GM12878 (cell line): ENCODE measurements at regions not wholly inside any gene's neighbourhood (a gene's known extent, or its start where the extent isn't known, plus 50 kb on each side); places are given as distances from the start of the nearest gene placed in this dataset.

Experiments used
- ATAC-seq: fragments of 200-7000 bp; cut with Tn5 transposase; 3 replicates; pipeline ENCODE4 v1.9.1; 2020; ENCODE audit warnings: mild to moderate bottlenecking, moderate library complexity
- BruUV-seq: library from RNA; stranded (reverse); fragments of 400-500 nt; replicated peaks from 2 replicates; lab custom pipeline; 2021; lab: Mats Ljungman, UMichigan
- CTCF ChIA-PET: fragments of 300-600 bp; sonication (Branson Sonifier 250); formaldehyde crosslinking; extraction: SDS; loops from one replicate; lab custom pipeline; 2021; ENCODE audit warnings: inconsistent platforms; lab: Yijun Ruan, JAX
- POLR2A ChIA-PET: fragments of 350-600 bp; formaldehyde crosslinking; extraction: SDS; loops from one replicate; lab custom pipeline; 2021; ENCODE audit warnings: inconsistent platforms; lab: Charles Lee
- RAD21 ChIA-PET: fragments of 300-600 bp; sonication (Branson Sonifier 250); formaldehyde crosslinking; loops from one replicate; lab custom pipeline; 2023; ENCODE audit warnings: antibody characterized with exemption; ENCODE audit not compliant: unreplicated experiment; lab: Charles Lee
- SMC1A ChIA-PET: fragments of 300-600 bp; sonication (Branson Sonifier 250); formaldehyde crosslinking; loops from one replicate; lab custom pipeline; 2023; ENCODE audit not compliant: unreplicated experiment, uncharacterized antibody; lab: Charles Lee
- DNase-seq: peaks from one replicate; pipeline ENCODE4 v3.0.0-alpha.2; 2011; ENCODE audit warnings: low read depth, low spot score
- FAIRE-seq: peaks from 3 replicates; lab custom pipeline; 2011; peaks lifted over from hg19 to GRCh38; lab: Jason Lieb, UNC
- H2AFZ ChIP-seq: 2 replicates; pipeline ENCODE4 v1.6.0; 2011; ENCODE audit warnings: low read depth, low read length, control low read depth; ENCODE audit not compliant: control insufficient read depth
- H3K27ac ChIP-seq: 2 replicates; pipeline ENCODE4 v1.5.1; 2011; ENCODE audit warnings: control low read depth; ENCODE audit not compliant: control insufficient read depth, insufficient read depth
- H3K27me3 ChIP-seq, 2 experiments: replicated peaks in 1 of 2; 2 replicates each; pipeline versions ENCODE4 v1.6.0 to v1.6.1; 2011; ENCODE audit warnings: low read length in 1 of 2; ENCODE audit not compliant: control insufficient read depth in 2 of 2, insufficient read depth in 2 of 2
- H3K36me3 ChIP-seq, 2 experiments: 2 replicates each; pipeline ENCODE4 v1.5.1; 2011; ENCODE audit warnings: low read length in 1 of 2; ENCODE audit not compliant: control insufficient read depth in 2 of 2, insufficient read depth in 2 of 2
- H3K4me1 ChIP-seq: 2 replicates; pipeline ENCODE4 v1.6.1; 2011; ENCODE audit warnings: mild to moderate bottlenecking, low read length, moderate library complexity, mixed read lengths; ENCODE audit not compliant: control insufficient read depth, insufficient read depth
- H3K4me2 ChIP-seq: 2 replicates; pipeline ENCODE4 v1.6.0; 2011; ENCODE audit warnings: control low read depth; ENCODE audit not compliant: control insufficient read depth, insufficient read depth
- H3K4me3 ChIP-seq: fragments of 200-600 bp; sonication (generic); 2 replicates; pipeline ENCODE4 v1.5.1; 2016
- H3K79me2 ChIP-seq: 2 replicates; pipeline ENCODE4 v1.6.0; 2011; ENCODE audit warnings: low read length; ENCODE audit not compliant: control insufficient read depth, insufficient read depth
- H3K9ac ChIP-seq: 2 replicates; pipeline ENCODE4 v1.8.0; 2011; ENCODE audit warnings: low read length, control low read depth, mixed read lengths; ENCODE audit not compliant: control insufficient read depth, insufficient read depth
- H3K9me3 ChIP-seq: replicated peaks from 3 replicates; pipeline ENCODE4 v1.5.1; 2011; ENCODE audit warnings: mild to moderate bottlenecking, low read length; ENCODE audit not compliant: control insufficient read depth, insufficient read depth
- H4K20me1 ChIP-seq: 2 replicates; pipeline ENCODE4 v1.6.0; 2011; ENCODE audit not compliant: control insufficient read depth, insufficient read depth
- CEBPB ChIP-seq, 2 experiments: fragments of 150-350 bp in 1 of 2; IDR thresholded peaks; 2 replicates each; pipeline ENCODE4 v1.6.1; 2012 to 2014; ENCODE audit warnings: low read depth in 2 of 2, low read length in 2 of 2, borderline replicate concordance in 1 of 2, inconsistent platforms in 1 of 2
- HDAC2 ChIP-seq: fragments of 200-600 bp; sonication (generic); IDR thresholded peaks from 2 replicates; pipeline ENCODE4 v1.6.1; 2017
- MEF2B ChIP-seq: fragments of 450-650 bp; IDR thresholded peaks from 2 replicates; pipeline ENCODE4 v1.6.1; 2018; ENCODE audit warnings: mild to moderate bottlenecking, moderate library complexity; ENCODE audit not compliant: partially characterized antibody, poor library complexity, severe bottlenecking
- NFIC ChIP-seq: IDR thresholded peaks from 2 replicates; pipeline ENCODE4 v1.6.1; 2012; ENCODE audit warnings: low read depth, mild to moderate bottlenecking, inconsistent platforms, low read length, moderate library complexity
- NRF1 ChIP-seq: conservative IDR thresholded peaks from 2 replicates; pipeline ENCODE4 v1.6.1; 2011; ENCODE audit warnings: mild to moderate bottlenecking, low read depth, low read length, improper control_type of control experiment
- PAX8 ChIP-seq: fragments of 450-650 bp; IDR thresholded peaks from 2 replicates; pipeline ENCODE4 v1.6.1; 2017; ENCODE audit warnings: mild to moderate bottlenecking, moderate library complexity
- RBBP5 ChIP-seq: fragments of 200-600 bp; sonication (generic); conservative IDR thresholded peaks from 2 replicates; pipeline ENCODE4 v1.6.1; 2016
- RELA ChIP-seq: fragments of 450-650 bp; IDR thresholded peaks from 2 replicates; pipeline ENCODE4 v1.8.0; 2014; ENCODE audit warnings: borderline replicate concordance; ENCODE audit not compliant: partially characterized antibody
- SREBF2 ChIP-seq: IDR thresholded peaks from 2 replicates; pipeline ENCODE4 v1.6.1; 2012; ENCODE audit warnings: mild to moderate bottlenecking, low read length
- TARDBP ChIP-seq: IDR thresholded peaks from 2 replicates; pipeline ENCODE4 v1.6.1; 2016; ENCODE audit warnings: borderline replicate concordance
- USF1 ChIP-seq: IDR thresholded peaks from 2 replicates; pipeline ENCODE4 v1.6.1; 2011; ENCODE audit warnings: borderline replicate concordance, low read depth, mild to moderate bottlenecking, moderate library complexity, mixed read lengths, low read length; ENCODE audit not compliant: insufficient read depth; ENCODE audit errors: extremely low read length
- YY1 ChIP-seq: IDR thresholded peaks from 2 replicates; pipeline ENCODE4 v1.6.1; 2011; ENCODE audit warnings: low read depth, mild to moderate bottlenecking, low read length
- WGBS: methylation state at CpG from one replicate; pipeline ENCODE4 v1.1.6; 2016; ENCODE audit warnings: low lambda C conversion rate; ENCODE audit not compliant: insufficient replicate concordance, insufficient coverage; ENCODE audit errors: missing lambda C conversion rate; 5-methylcytosine and 5-hydroxymethylcytosine counted together
- in situ Hi-C: fragments of 300-500 bp; cut with MboI; formaldehyde crosslinking; loops from 9 replicates; pipeline ENCODE4 v1.14.3; 2018; ENCODE audit warnings: mixed read lengths
- intact Hi-C: fragments of 100-400 bp; cut with micrococcal nuclease; formaldehyde crosslinking; loops from one replicate; pipeline ENCODE4 v1.14.2; 2022; ENCODE audit not compliant: unreplicated experiment

DNA sequence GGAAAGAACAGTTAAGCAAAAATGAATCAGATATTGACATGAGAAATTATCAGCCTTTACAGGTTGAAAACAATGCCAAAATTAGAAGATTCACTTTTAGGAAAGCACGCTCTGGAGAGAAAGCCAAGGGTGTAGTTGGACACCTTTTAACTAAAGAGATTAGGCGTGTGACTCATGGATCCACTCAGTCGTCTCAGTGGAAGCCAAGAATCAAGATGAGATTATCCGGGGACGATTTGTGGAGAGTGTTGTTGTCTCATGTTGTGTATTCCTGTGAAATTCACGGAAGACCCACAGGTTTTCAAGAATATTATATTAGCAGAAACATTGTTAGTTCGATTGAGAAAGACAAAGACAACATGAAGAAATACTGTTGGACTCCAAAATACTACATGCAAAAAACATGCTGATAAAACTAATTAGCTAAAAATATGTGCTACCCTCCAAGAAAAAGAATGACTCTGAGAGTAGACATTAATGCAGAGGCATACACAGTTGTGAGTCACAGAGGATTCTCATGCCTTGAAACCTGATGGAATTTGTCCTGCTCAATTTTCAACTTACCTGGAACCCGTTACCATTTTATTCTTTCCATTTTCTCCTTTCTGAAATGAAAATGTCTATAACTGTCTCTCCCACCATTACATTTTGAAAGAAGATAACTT is 192.1 kb upstream of the RND3 start:
- FAIRE-seq = no peak
- no TSS peak for BruUV-seq
- no peak for ATAC-seq
- Histone ChIP-seq H3K27ac (no peak overlapping the region), H3K4me3 (no peak overlapping the region), H3K9ac (no peak overlapping the region), H2AFZ (no peak overlapping the region), H3K79me2 (no peaks in the 10 kb centered on the region), H3K27me3 (no peaks in the 10 kb centered on the region), H3K36me3 (no peaks in the 10 kb centered on the region), H3K4me2 (no peak overlapping the region), H3K9me3 (no peaks in the 10 kb centered on the region), H4K20me1 (no peaks in the 10 kb centered on the region), H3K4me1 (no peaks in the 10 kb centered on the region)
- ChIA-PET SMC1A (interaction anchor here (1.2 kb wide), 1 partner anchor 79 kb away, joined by 3 read pairs; no protein-coding TSS in a partner anchor), POLR2A (no interaction called here), RAD21 (no interaction called here), CTCF (interaction anchor here (1.6 kb wide), 1 partner anchor 79 kb away, joined by 5 read pairs; no protein-coding TSS in a partner anchor)
- in situ Hi-C loops = no loop called here
- TF ChIP-seq NRF1 (no peak), TARDBP (no peak), USF1 (no peak), RELA (no peak), MEF2B (no peak), PAX8 (no peak), HDAC2 (no peak), SREBF2 (no peak), YY1 (no peak), RBBP5 (no peak), NFIC (no peak), CEBPB (IDR thresholded peaks at IDR 0.05; ENCODE audit: borderline replicate concordance in 1 of 2, low read depth in 2 of 2, low read length in 2 of 2) (no peak)
- intact Hi-C loops = no loop called here
- DNase-seq = no peak
- whole genome bisulfite sequencing = 15% methylated on average over 8 of the region's 8 CpGs
